Upper lobe of left lung (tissue), 4 donors: ENCODE measurements at regions not wholly inside any gene's neighbourhood (a gene's known extent, or its start where the extent isn't known, plus 50 kb on each side); places are given as distances from the start of the nearest gene placed in this dataset.

Source experiments
- CTCF ChIP-seq, 6 experiments: fragments of 450-650 bp in 4 of 6; fragments of 200-600 bp in 2 of 6; sonication (generic) in 2 of 6; IDR thresholded peaks; one replicate each; pipeline ENCODE4 v1.5.1; 2016 to 2019; ENCODE audit warnings: antibody characterized with exemption in 6 of 6
- POLR2A ChIP-seq, 4 donors: fragments of 450-650 bp; IDR thresholded peaks; one replicate each; pipeline ENCODE4 v1.5.1; 2016 to 2017; ENCODE audit warnings: antibody characterized with exemption in 4 of 4, mild to moderate bottlenecking in 2 of 4
- POLR2AphosphoS5 ChIP-seq, 2 donors: sonication (generic); formaldehyde crosslinking; IDR thresholded peaks; one replicate each; pipeline ENCODE4 v1.5.1; 2017; ENCODE audit warnings: antibody characterized with exemption in 2 of 2

GRCh38 chr3:188025555-188025954, 128.4 kb upstream of the LPP start:
- TF ChIP-seq CTCF (IDR thresholded peaks at IDR 0.05) (no peak), POLR2AphosphoS5 (IDR thresholded peaks at IDR 0.05) (no peak), POLR2A (IDR thresholded peaks at IDR 0.05) (no peak)
